Smooth muscle cell (in vitro differentiated cells): ENCODE measurements at regions not wholly inside any gene's neighbourhood (a gene's known extent, or its start where the extent isn't known, plus 50 kb on each side); places are given as distances from the start of the nearest gene placed in this dataset.

Experiments
- DNase-seq: peaks from one replicate; lab custom pipeline; 2025; ENCODE audit not compliant: unreplicated experiment; lab: John Stamatoyannopoulos, UW
- H2AFZ ChIP-seq: fragments of 200-600 bp; sonication (generic); 2 replicates; pipeline ENCODE4 v1.6.0; 2016; ENCODE audit warnings: antibody characterized with exemption, low read depth, mild to moderate bottlenecking
- H3F3A ChIP-seq: fragments of 200-600 bp; sonication (generic); 2 replicates; pipeline ENCODE4 v1.6.0; 2017; ENCODE audit warnings: antibody characterized with exemption, low read depth
- H3K27ac ChIP-seq: fragments of 200-600 bp; sonication (generic); 2 replicates; pipeline ENCODE4 v1.5.1; 2016; ENCODE audit warnings: low read depth, mild to moderate bottlenecking
- H3K27me3 ChIP-seq: fragments of 200-600 bp; sonication (generic); 2 replicates; pipeline ENCODE4 v1.6.1; 2016; ENCODE audit warnings: low read depth, mild to moderate bottlenecking
- H3K36me3 ChIP-seq: fragments of 200-600 bp; sonication (generic); 2 replicates; pipeline ENCODE4 v1.5.1; 2016; ENCODE audit warnings: low read depth
- H3K4me1 ChIP-seq: fragments of 200-600 bp; sonication (generic); 2 replicates; pipeline ENCODE4 v1.5.1; 2016; ENCODE audit warnings: low read depth
- H3K4me2 ChIP-seq: fragments of 200-600 bp; sonication (generic); 2 replicates; pipeline ENCODE4 v1.6.0; 2016; ENCODE audit warnings: mild to moderate bottlenecking
- H3K4me3 ChIP-seq: fragments of 200-600 bp; sonication (generic); 2 replicates; pipeline ENCODE4 v1.5.1; 2016; ENCODE audit warnings: mild to moderate bottlenecking
- H3K79me2 ChIP-seq: fragments of 200-600 bp; sonication (generic); 2 replicates; pipeline ENCODE4 v1.6.0; 2016; ENCODE audit warnings: low read depth, mild to moderate bottlenecking
- H3K9ac ChIP-seq: fragments of 200-600 bp; sonication (generic); 2 replicates; pipeline ENCODE4 v1.6.0; 2016; ENCODE audit warnings: low read depth
- H3K9me3 ChIP-seq: fragments of 200-600 bp; sonication (generic); replicated peaks from 2 replicates; pipeline ENCODE4 v1.5.1; 2016; ENCODE audit warnings: low read depth
- H4K20me1 ChIP-seq: fragments of 200-600 bp; sonication (generic); 2 replicates; pipeline ENCODE4 v1.6.0; 2016; ENCODE audit warnings: low read depth
- WGBS: methylation state at CpG from one replicate; pipeline ENCODE4 v1.1.7; 2016; ENCODE audit warnings: low lambda C conversion rate; 5-methylcytosine and 5-hydroxymethylcytosine counted together
- TF ChIP-seq, protein P1 (sequence below): fragments of 200-600 bp; sonication (generic); IDR thresholded peaks from 2 replicates; pipeline ENCODE4 v1.5.1; 2017; ENCODE audit warnings: borderline replicate concordance, mild to moderate bottlenecking, antibody characterized with exemption; ENCODE audit not compliant: insufficient read depth, poor library complexity, severe bottlenecking

DNA sequence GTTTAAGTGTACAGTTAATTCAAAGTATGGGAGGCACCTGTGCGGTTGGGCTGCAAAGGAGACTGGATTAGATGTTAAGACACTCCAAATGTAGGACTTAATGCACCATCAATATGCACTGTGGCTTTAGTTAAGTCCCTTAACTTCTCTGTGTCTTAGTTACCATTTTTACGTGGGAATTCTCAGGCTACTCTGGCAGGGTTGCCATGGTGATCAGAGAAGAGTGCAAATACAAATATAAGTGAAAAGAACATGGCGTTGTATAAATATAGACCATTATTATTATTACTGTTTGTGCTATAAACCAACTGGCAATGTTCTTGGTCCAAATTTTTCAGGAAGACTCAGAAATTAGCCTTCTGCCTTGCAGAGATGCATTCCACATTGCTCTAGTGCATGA lies 595.6 kb downstream of the NPHP4 start:
- Histone ChIP-seq H2AFZ (no peak overlapping the region), H3K79me2 (no peaks in the 10 kb centered on the region), H3F3A (no peaks in the 10 kb centered on the region), H3K36me3 (no peaks in the 10 kb centered on the region), H3K4me1 (no peaks in the 10 kb centered on the region), H3K9ac (no peak overlapping the region), H4K20me1 (no peaks in the 10 kb centered on the region), H3K9me3 (no peaks in the 10 kb centered on the region), H3K4me3 (no peak overlapping the region), H3K27me3 (no peaks in the 10 kb centered on the region), H3K27ac (no peak overlapping the region), H3K4me2 (no peak overlapping the region)
- TF ChIP-seq, protein P1, sequence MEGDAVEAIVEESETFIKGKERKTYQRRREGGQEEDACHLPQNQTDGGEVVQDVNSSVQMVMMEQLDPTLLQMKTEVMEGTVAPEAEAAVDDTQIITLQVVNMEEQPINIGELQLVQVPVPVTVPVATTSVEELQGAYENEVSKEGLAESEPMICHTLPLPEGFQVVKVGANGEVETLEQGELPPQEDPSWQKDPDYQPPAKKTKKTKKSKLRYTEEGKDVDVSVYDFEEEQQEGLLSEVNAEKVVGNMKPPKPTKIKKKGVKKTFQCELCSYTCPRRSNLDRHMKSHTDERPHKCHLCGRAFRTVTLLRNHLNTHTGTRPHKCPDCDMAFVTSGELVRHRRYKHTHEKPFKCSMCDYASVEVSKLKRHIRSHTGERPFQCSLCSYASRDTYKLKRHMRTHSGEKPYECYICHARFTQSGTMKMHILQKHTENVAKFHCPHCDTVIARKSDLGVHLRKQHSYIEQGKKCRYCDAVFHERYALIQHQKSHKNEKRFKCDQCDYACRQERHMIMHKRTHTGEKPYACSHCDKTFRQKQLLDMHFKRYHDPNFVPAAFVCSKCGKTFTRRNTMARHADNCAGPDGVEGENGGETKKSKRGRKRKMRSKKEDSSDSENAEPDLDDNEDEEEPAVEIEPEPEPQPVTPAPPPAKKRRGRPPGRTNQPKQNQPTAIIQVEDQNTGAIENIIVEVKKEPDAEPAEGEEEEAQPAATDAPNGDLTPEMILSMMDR, result no peak
- no peak for DNase-seq
- 81% methylated on average over 3 of the region's 3 CpGs for WGBS

DNA sequence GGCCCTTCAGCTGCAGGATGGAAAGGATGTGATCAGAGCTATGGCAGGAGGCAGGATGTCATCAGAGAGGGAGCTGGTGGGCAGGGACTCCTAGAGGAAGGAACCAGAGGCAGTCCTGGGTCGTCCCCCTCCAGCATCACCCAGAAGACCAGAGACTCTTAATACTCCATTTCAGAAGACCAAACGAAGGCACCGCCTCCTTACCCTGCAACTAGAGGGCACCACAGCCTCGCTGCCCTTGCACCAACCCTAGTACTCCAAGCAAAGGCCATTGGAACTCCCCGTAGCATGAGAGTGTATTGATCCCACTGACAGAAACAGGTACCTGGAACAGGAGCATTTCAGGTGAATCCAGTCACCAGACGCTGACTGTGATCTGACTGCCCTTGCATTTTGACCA lies 598.1 kb downstream of the NPHP4 start:
- no peak overlapping the region for H3K4me3 ChIP-seq
- no peaks in the 10 kb centered on the region for H3F3A ChIP-seq
- TF ChIP-seq, protein P1, result no peak
- no peak overlapping the region for H3K4me2 ChIP-seq
- no peaks in the 10 kb centered on the region for H4K20me1 ChIP-seq
- no peak for DNase-seq
- WGBS, result 67% methylated on average over 6 of the region's 6 CpGs
- H3K79me2 ChIP-seq, result no peaks in the 10 kb centered on the region
- H3K4me1 ChIP-seq, result no peaks in the 10 kb centered on the region
- no peaks in the 10 kb centered on the region for H3K36me3 ChIP-seq
- no peak overlapping the region for H3K27ac ChIP-seq
- no peaks in the 10 kb centered on the region for H3K9me3 ChIP-seq
- no peaks in the 10 kb centered on the region for H3K27me3 ChIP-seq
- no peak overlapping the region for H3K9ac ChIP-seq
- H2AFZ ChIP-seq, result no peak overlapping the region

DNA sequence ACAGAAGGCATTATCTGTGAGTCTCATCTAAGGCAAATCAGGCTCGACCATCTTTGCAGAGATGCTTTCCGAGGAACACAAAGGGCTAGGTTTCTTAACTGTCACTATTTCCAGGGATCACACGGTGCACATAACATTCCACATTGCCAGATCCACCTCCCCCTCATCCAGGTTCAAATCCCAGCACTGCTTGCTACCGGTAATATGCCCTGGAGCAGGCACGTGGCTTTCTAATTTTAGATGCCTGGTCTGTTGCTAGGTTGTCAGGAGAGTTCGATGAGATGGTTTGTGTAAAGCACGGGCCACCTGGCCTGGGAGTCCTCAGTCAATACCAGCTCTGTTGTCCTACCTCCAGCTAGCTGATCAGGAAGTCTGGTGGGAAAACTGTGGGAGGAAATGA lies 598.6 kb downstream of the NPHP4 start:
- WGBS, result 67% methylated on average over 7 of the region's 7 CpGs
- Histone ChIP-seq H3K4me2 (no peak overlapping the region), H3K4me3 (no peak overlapping the region)

GRCh38 chr1:5393146-5393545 lies 599.1 kb downstream of the NPHP4 start:
- TF ChIP-seq, protein P1, result no peak

More for the DNA sequence above, 598.6 kb downstream of the NPHP4 start:
- Histone ChIP-seq H3K79me2 (no peaks in the 10 kb centered on the region), H3K4me1 (no peaks in the 10 kb centered on the region), H3K9me3 (no peaks in the 10 kb centered on the region), H3K27me3 (no peaks in the 10 kb centered on the region), H3K27ac (no peak overlapping the region), H4K20me1 (no peaks in the 10 kb centered on the region), H3K36me3 (no peaks in the 10 kb centered on the region), H3K9ac (no peak overlapping the region), H3F3A (no peaks in the 10 kb centered on the region), H2AFZ (no peak overlapping the region)
- TF ChIP-seq, protein P1, result no peak
- no peak for DNase-seq

More at GRCh38 chr1:5393146-5393545, 599.1 kb downstream of the NPHP4 start:
- no peaks in the 10 kb centered on the region for H3K79me2 ChIP-seq
- H3K4me2 ChIP-seq, result no peak overlapping the region
- no peak for DNase-seq
- H3K36me3 ChIP-seq, result no peaks in the 10 kb centered on the region
- no peaks in the 10 kb centered on the region for H3F3A ChIP-seq
- H3K9me3 ChIP-seq, result no peaks in the 10 kb centered on the region
- H2AFZ ChIP-seq, result no peak overlapping the region
- H4K20me1 ChIP-seq, result no peaks in the 10 kb centered on the region
- WGBS, result 71% methylated on average over 5 of the region's 5 CpGs
- no peak overlapping the region for H3K9ac ChIP-seq
- no peak overlapping the region for H3K27ac ChIP-seq
- H3K4me3 ChIP-seq, result no peak overlapping the region
- H3K27me3 ChIP-seq, result no peaks in the 10 kb centered on the region
- H3K4me1 ChIP-seq, result no peaks in the 10 kb centered on the region
